ENCODE measurements at regions not wholly inside any gene's neighbourhood (a gene's known extent, or its start where the extent isn't known, plus 50 kb on each side); places are given as distances from the start of the nearest gene placed in this dataset.

- no peaks in the 10 kb centered on the region for H3K27me3 Mint-ChIP-seq (ENCODE audit: unreplicated experiment)
- no TSS peak for BruUV-seq (replicated peaks)
- H3K4me3 Mint-ChIP-seq (ENCODE audit: low read depth, unreplicated experiment), result no peak overlapping the region
- H3K4me1 Mint-ChIP-seq (ENCODE audit: low read depth, unreplicated experiment), result peaks cover 10% of the 10 kb centered on the region
- no peaks in the 10 kb centered on the region for H3K36me3 Mint-ChIP-seq (ENCODE audit: insufficient read depth, unreplicated experiment)
- CTCF ChIA-PET, result no interaction called here
- no peak overlapping the region for H3K27ac Mint-ChIP-seq (ENCODE audit: unreplicated experiment)
- no peaks in the 10 kb centered on the region for H3K9me3 Mint-ChIP-seq (ENCODE audit: low read depth, unreplicated experiment)
- no peak for DNase-seq
- no peak for TF ChIP-seq CTCF (IDR thresholded peaks at IDR 0.05; ENCODE audit: unreplicated experiment)
- intact Hi-C loops (cut with micrococcal nuclease; ENCODE audit: unreplicated experiment), result no loop called here
These were observed 875.1 kb downstream of the NSUN3 start for GRCh38 chr3:94937980-94938379.

DNA sequence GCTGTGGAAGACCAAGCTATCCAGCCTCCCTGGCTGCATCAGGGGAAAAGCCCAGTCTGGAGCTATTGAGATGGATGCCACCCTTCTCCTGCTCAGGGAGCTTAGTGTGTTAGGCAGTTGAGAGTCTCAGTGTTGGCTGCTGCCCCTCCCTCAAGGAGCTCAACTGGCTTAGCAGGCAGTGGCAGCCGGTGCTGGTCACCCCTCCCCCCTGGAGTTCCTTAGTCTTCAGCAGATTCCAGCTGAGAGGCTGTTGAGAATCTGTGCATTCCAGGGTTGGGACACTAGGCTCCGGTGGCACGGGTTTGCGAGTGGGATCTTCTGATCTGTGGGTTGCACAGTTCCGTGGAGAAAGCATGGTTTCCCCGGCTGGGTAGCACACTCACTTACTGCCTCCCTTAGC is 883.8 kb downstream of the NSUN3 start:
- no peak for TF ChIP-seq CTCF (IDR thresholded peaks at IDR 0.05; ENCODE audit: unreplicated experiment)
- Mint-ChIP-seq H3K4me3 (ENCODE audit: low read depth, unreplicated experiment) (no peak overlapping the region), H3K27me3 (ENCODE audit: unreplicated experiment) (no peaks in the 10 kb centered on the region), H3K9me3 (ENCODE audit: low read depth, unreplicated experiment) (peaks cover 4% of the 10 kb centered on the region), H3K36me3 (ENCODE audit: insufficient read depth, unreplicated experiment) (no peaks in the 10 kb centered on the region), H3K27ac (ENCODE audit: unreplicated experiment) (no peak overlapping the region), H3K4me1 (ENCODE audit: low read depth, unreplicated experiment) (no peaks in the 10 kb centered on the region)
- CTCF ChIA-PET, result no interaction called here
- BruUV-seq (replicated peaks), result no TSS peak
- no peak for DNase-seq
- intact Hi-C loops (cut with micrococcal nuclease; ENCODE audit: unreplicated experiment), result no loop called here

- H3K27me3 Mint-ChIP-seq (ENCODE audit: unreplicated experiment), result no peaks in the 10 kb centered on the region
- H3K4me3 Mint-ChIP-seq (ENCODE audit: low read depth, unreplicated experiment), result no peak overlapping the region
- H3K27ac Mint-ChIP-seq (ENCODE audit: unreplicated experiment), result no peak overlapping the region
- no peak for DNase-seq
- CTCF ChIA-PET, result no interaction called here
- no TSS peak for BruUV-seq (replicated peaks)
- peaks cover 12% of the 10 kb centered on the region for H3K4me1 Mint-ChIP-seq (ENCODE audit: low read depth, unreplicated experiment)
- intact Hi-C loops (cut with micrococcal nuclease; ENCODE audit: unreplicated experiment), result no loop called here
- H3K9me3 Mint-ChIP-seq (ENCODE audit: low read depth, unreplicated experiment), result no peaks in the 10 kb centered on the region
- TF ChIP-seq CTCF (IDR thresholded peaks at IDR 0.05; ENCODE audit: unreplicated experiment), result no peak
- no peaks in the 10 kb centered on the region for H3K36me3 Mint-ChIP-seq (ENCODE audit: insufficient read depth, unreplicated experiment)
These were observed 898.7 kb downstream of the NSUN3 start for GRCh38 chr3:94961423-94962100.

- H3K4me1 Mint-ChIP-seq (ENCODE audit: low read depth, unreplicated experiment), result peaks cover 12% of the 10 kb centered on the region
- H3K27me3 Mint-ChIP-seq (ENCODE audit: unreplicated experiment), result no peaks in the 10 kb centered on the region
- BruUV-seq (replicated peaks), result no TSS peak
- intact Hi-C loops (cut with micrococcal nuclease; ENCODE audit: unreplicated experiment), result no loop called here
- no peak overlapping the region for H3K4me3 Mint-ChIP-seq (ENCODE audit: low read depth, unreplicated experiment)
- CTCF ChIA-PET, result no interaction called here
- H3K9me3 Mint-ChIP-seq (ENCODE audit: low read depth, unreplicated experiment), result no peaks in the 10 kb centered on the region
- H3K27ac Mint-ChIP-seq (ENCODE audit: unreplicated experiment), result peak overlapping the region; percentile 48
- no peak for DNase-seq
- no peak for TF ChIP-seq CTCF (IDR thresholded peaks at IDR 0.05; ENCODE audit: unreplicated experiment)
- H3K36me3 Mint-ChIP-seq (ENCODE audit: insufficient read depth, unreplicated experiment), result no peaks in the 10 kb centered on the region
These were observed 903.1 kb downstream of the NSUN3 start for GRCh38 chr3:94965867-94966475.
